Uterus (tissue), 2 donors: ENCODE measurements at regions not wholly inside any gene's neighbourhood (a gene's known extent, or its start where the extent isn't known, plus 50 kb on each side); places are given as distances from the start of the nearest gene placed in this dataset.

ENCODE experiments used
- CTCF ChIP-seq, 4 experiments: fragments of 200-600 bp in 2 of 4; fragments of 450-650 bp in 2 of 4; sonication (generic) in 2 of 4; IDR thresholded peaks; one replicate each; pipeline ENCODE4 v1.5.1; 2016 to 2019; ENCODE audit warnings: antibody characterized with exemption in 4 of 4, mild to moderate bottlenecking in 2 of 4, moderate library complexity in 1 of 4
- POLR2A ChIP-seq, 2 donors: fragments of 450-650 bp; IDR thresholded peaks; one replicate each; pipeline ENCODE4 v1.6.1; 2016; ENCODE audit warnings: antibody characterized with exemption in 2 of 2, mild to moderate bottlenecking in 1 of 2, moderate library complexity in 1 of 2

GRCh38 chr6:80434691-80435350 lies 328.4 kb downstream of the BCKDHB start:
- TF ChIP-seq CTCF (IDR thresholded peaks at IDR 0.05), result no peak
- no peak for TF ChIP-seq POLR2A (IDR thresholded peaks at IDR 0.05)
